ENCODE measurements at regions not wholly inside any gene's neighbourhood (a gene's known extent, or its start where the extent isn't known, plus 50 kb on each side); places are given as distances from the start of the nearest gene placed in this dataset.

DNA sequence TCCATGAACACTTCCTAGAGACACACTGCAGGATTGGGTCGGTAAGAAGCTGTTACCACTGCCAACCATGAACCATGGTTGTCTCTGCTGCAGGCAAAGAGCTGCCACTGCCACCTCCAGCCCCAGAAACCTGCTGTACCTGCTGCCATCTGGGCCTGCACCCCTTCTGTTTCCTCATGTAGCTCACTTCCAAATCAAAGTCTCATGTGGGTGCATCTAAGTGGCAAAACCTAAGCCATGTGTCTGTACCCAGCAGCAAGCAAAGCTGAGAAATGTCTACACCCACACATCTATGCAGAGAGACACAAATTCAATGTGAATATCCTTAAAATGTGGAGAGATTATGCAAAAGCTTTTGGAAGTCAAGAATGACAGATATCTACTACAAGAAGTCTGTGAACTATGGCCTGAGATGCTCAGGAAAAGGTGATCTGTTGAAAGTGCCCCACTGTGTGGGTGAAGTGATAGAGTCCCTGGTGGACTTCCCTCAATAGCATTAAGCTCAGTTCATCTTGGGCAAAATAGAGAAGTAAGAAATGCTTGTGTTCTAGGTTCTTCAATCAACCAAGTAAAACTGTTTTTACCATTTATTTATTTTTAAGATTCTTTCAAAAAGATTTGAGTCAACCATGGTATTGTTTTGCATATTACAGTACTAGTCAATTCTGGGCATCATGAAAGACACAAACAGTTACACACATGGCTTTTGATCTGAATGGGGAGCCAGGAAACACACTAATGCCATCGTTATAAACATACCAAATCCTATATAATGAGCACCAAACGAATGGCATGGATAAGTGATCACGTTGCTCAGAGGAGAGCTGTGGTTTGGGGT lies 64.4 kb downstream of the FOS start:
- peak overlapping the region in 1 of 7 donors; percentile 1 for H3K27ac Mint-ChIP-seq
- H3K27ac ChIP-seq (ENCODE audit: low read depth, low read length) = no peak overlapping the region

DNA sequence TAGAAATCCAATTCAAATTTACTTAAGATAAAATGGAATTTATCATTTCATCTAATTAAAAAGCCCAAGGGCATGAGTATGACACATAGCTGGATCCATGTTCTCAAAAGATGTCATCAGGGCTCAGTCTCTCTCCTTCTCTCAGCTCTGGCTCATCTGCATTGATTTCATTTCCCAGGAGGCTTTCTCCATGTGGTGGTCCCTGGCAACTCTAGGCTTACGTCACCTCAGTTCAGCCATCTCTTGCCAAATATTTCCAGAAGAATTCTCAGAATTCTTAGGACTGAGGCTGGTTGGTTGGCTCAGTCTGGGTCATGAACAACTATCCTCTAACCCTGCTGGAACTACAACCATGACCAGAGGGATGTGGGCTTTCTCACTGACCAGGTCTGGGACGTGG lies 65.3 kb downstream of the FOS start:
- intact Hi-C loops (cut with micrococcal nuclease) = no loop called here
- Mint-ChIP-seq H3K9me3 (peaks cover 0 to 7% (median 2%) of the 10 kb centered on the region in 8 donors), H3K4me1 (peaks cover 0 to 3% (median 0%) of the 10 kb centered on the region in 4 donors), H3K36me3 (no peaks in the 10 kb centered on the region), H3K27me3 (peaks cover 2 to 3% of the 10 kb centered on the region in 2 donors), H3K4me3 (no peak overlapping the region), H3K27ac (no peak overlapping the region)
- POLR2A ChIA-PET (ENCODE audit: partially characterized antibody) = interaction anchor here (1.9 kb wide), 1 partner anchor 9 kb away, joined by 5 read pairs; no protein-coding TSS in a partner anchor
- CTCF ChIA-PET (ENCODE audit: partially characterized antibody) = no interaction called here
- H3K4me1 ChIP-seq (ENCODE audit: insufficient read depth, low read length) = no peaks in the 10 kb centered on the region
- H3K4me3 ChIP-seq (ENCODE audit: low read length in 2 of 2) = no peak overlapping the region
- no peak overlapping the region for H3K27ac ChIP-seq (ENCODE audit: low read depth, low read length)
- no peaks in the 10 kb centered on the region for H3K27me3 ChIP-seq (ENCODE audit: insufficient read depth, low read length)
- H3K9me3 ChIP-seq (ENCODE audit: control insufficient read depth in 1 of 2, low read length in 2 of 2) = no peaks in the 10 kb centered on the region
- no peaks in the 10 kb centered on the region for H3K36me3 ChIP-seq (ENCODE audit: insufficient read depth, low read length)
- DNase-seq = no peak

More for the DNA sequence above, 64.4 kb downstream of the FOS start:
- H3K27me3 ChIP-seq (ENCODE audit: insufficient read depth, low read length) = no peaks in the 10 kb centered on the region
- no peaks in the 10 kb centered on the region for H3K9me3 ChIP-seq (ENCODE audit: control insufficient read depth in 1 of 2, low read length in 2 of 2)
- Mint-ChIP-seq H3K27me3 (peaks cover 2 to 3% of the 10 kb centered on the region in 2 donors), H3K36me3 (no peaks in the 10 kb centered on the region), H3K9me3 (peaks cover 0 to 7% (median 2%) of the 10 kb centered on the region in 8 donors), H3K4me1 (peaks cover 0 to 3% (median 0%) of the 10 kb centered on the region in 4 donors), H3K4me3 (no peak overlapping the region)
- CTCF ChIA-PET (ENCODE audit: partially characterized antibody) = interaction anchor here (1.1 to 1.2 kb wide), 2 partner anchors 35 to 39 kb away, joined by 3 read pairs; no protein-coding TSS in a partner anchor
- no peaks in the 10 kb centered on the region for H3K4me1 ChIP-seq (ENCODE audit: insufficient read depth, low read length)
- no peak overlapping the region for H3K4me3 ChIP-seq (ENCODE audit: low read length in 2 of 2)
- H3K36me3 ChIP-seq (ENCODE audit: insufficient read depth, low read length) = no peaks in the 10 kb centered on the region
- intact Hi-C loops (cut with micrococcal nuclease) = no loop called here
- DNase-seq = no peak
- POLR2A ChIA-PET (ENCODE audit: partially characterized antibody) = interaction anchor here (1.9 kb wide), 1 partner anchor 8 kb away, joined by 5 read pairs; no protein-coding TSS in a partner anchor

DNA sequence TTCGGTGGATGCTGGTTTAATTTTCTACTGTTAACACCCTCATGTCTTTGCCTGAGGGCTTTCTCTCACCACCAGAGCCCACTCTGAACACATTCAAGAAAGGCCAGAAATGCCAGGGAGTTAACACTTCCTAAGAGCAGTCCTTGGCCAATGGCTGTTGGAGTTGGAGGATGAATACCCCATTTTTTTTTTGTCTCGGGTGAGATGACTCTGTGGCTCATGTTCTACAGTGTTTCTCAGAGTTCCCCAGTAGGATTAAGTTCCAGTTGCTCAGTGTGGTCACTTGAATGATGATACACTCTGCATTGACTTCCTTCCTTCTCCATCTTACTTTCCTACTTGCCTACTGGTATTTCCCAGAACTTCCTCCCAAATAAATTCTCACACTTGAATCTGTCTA lies 65.8 kb downstream of the FOS start:
- POLR2A ChIA-PET (ENCODE audit: partially characterized antibody) = no interaction called here
- H3K36me3 ChIP-seq (ENCODE audit: insufficient read depth, low read length) = no peaks in the 10 kb centered on the region
- no peak overlapping the region for H3K4me3 Mint-ChIP-seq
- H3K4me3 ChIP-seq (ENCODE audit: low read length in 2 of 2) = no peak overlapping the region
- H3K36me3 Mint-ChIP-seq = no peaks in the 10 kb centered on the region
- peaks cover 0 to 3% (median 0%) of the 10 kb centered on the region in 4 donors for H3K4me1 Mint-ChIP-seq
- H3K9me3 Mint-ChIP-seq = peaks cover 0 to 7% (median 2%) of the 10 kb centered on the region in 8 donors
- no peaks in the 10 kb centered on the region for H3K4me1 ChIP-seq (ENCODE audit: insufficient read depth, low read length)
- H3K27me3 ChIP-seq (ENCODE audit: insufficient read depth, low read length) = no peaks in the 10 kb centered on the region
- no peak for DNase-seq
- no peaks in the 10 kb centered on the region for H3K9me3 ChIP-seq (ENCODE audit: control insufficient read depth in 1 of 2, low read length in 2 of 2)
- no peak overlapping the region for H3K27ac Mint-ChIP-seq
- peaks cover 2 to 3% of the 10 kb centered on the region in 2 donors for H3K27me3 Mint-ChIP-seq
- H3K27ac ChIP-seq (ENCODE audit: low read depth, low read length) = no peak overlapping the region
- intact Hi-C loops (cut with micrococcal nuclease) = no loop called here
- CTCF ChIA-PET (ENCODE audit: partially characterized antibody) = interaction anchor here (0.7 kb wide), 1 partner anchor 144 kb away, joined by 3 read pairs; no protein-coding TSS in a partner anchor

DNA sequence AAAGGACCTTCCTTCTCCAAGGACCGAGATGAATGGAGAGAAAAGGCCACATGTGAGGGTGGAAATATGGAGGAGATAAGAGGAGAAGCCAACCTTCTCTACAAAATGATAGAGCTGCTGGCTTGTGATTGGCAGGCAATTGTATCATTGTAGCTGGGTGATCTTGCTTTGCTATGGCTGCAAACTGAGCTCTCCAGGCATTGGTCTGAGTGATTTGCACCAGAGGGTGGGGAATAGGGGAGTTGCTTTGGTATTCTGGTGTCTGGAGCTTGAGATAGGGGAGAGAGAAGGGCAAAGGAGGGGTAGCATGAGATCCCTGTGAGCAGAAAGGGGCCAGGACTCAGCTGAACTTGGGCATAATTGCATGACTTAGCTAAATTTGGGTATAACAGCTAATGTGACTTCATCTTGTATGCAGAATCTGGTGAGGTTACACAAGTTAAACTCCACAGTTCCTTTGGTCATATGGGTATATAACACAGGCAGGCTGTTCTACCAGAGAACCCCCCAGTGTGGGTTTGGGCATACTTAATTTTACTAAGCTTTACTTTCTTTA lies 72.0 kb downstream of the FOS start:
- Histone ChIP-seq H3K27ac (ENCODE audit: low read depth, low read length) (no peak overlapping the region), H3K36me3 (ENCODE audit: insufficient read depth, low read length) (no peaks in the 10 kb centered on the region), H3K4me3 (ENCODE audit: low read length in 2 of 2) (no peak overlapping the region), H3K9me3 (ENCODE audit: control insufficient read depth in 1 of 2, low read length in 2 of 2) (no peaks in the 10 kb centered on the region), H3K27me3 (ENCODE audit: insufficient read depth, low read length) (no peaks in the 10 kb centered on the region), H3K4me1 (ENCODE audit: insufficient read depth, low read length) (no peaks in the 10 kb centered on the region)
- POLR2A ChIA-PET (ENCODE audit: partially characterized antibody) = interaction anchor here (1.2 kb wide), 1 partner anchor 165 kb away, joined by 4 read pairs; no protein-coding TSS in a partner anchor
- CTCF ChIA-PET (ENCODE audit: partially characterized antibody) = interaction anchor here (0.8 to 1.5 kb wide), 2 partner anchors 18 to 138 kb away, joined by 3 to 6 read pairs; no protein-coding TSS in a partner anchor
- Mint-ChIP-seq H3K27ac (no peak overlapping the region), H3K4me3 (no peak overlapping the region), H3K27me3 (peaks cover under 1 to 1% of the 10 kb centered on the region in 2 donors), H3K36me3 (no peaks in the 10 kb centered on the region), H3K9me3 (peaks cover 0 to 11% (median 1%) of the 10 kb centered on the region in 8 donors), H3K4me1 (no peaks in the 10 kb centered on the region)
- intact Hi-C loops (cut with micrococcal nuclease) = no loop called here
- DNase-seq = no peak

DNA sequence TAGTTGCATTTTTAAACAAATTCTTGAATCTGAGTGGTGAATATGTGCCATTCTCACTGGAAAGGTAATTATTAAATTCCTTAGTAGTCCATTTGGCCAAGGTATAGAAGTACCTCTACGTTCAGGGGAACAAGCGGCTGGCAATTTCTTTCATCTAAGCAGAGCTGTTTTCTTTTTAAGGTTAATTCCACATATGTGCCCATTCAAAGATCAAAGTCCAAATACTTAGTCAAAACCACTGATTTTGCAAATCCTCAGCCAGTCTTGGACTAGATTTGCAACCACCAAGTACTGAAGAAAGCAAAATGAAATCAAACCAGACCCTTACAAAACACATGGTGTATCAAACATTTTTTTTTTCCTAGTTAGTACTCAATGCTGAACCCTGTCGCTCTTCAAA lies 68.7 kb upstream of the JDP2 start:
- peaks cover 0 to 2% of the 10 kb centered on the region in 2 donors for H3K27me3 Mint-ChIP-seq
- H3K4me3 Mint-ChIP-seq = no peak overlapping the region
- no peak overlapping the region for H3K27ac Mint-ChIP-seq
- H3K27me3 ChIP-seq (ENCODE audit: insufficient read depth, low read length) = no peaks in the 10 kb centered on the region
- no peak overlapping the region for H3K27ac ChIP-seq (ENCODE audit: low read depth, low read length)
- H3K4me1 Mint-ChIP-seq = peaks cover 0 to 8% (median 5%) of the 10 kb centered on the region in 4 donors
- POLR2A ChIA-PET (ENCODE audit: partially characterized antibody) = no interaction called here
- H3K9me3 ChIP-seq (ENCODE audit: control insufficient read depth in 1 of 2, low read length in 2 of 2) = no peaks in the 10 kb centered on the region
- no peaks in the 10 kb centered on the region for H3K36me3 Mint-ChIP-seq
- H3K4me3 ChIP-seq (ENCODE audit: low read length in 2 of 2) = no peak overlapping the region
- intact Hi-C loops (cut with micrococcal nuclease) = no loop called here
- no peak for DNase-seq
- H3K9me3 Mint-ChIP-seq = no peaks in the 10 kb centered on the region
- no peaks in the 10 kb centered on the region for H3K36me3 ChIP-seq (ENCODE audit: insufficient read depth, low read length)
- no peaks in the 10 kb centered on the region for H3K4me1 ChIP-seq (ENCODE audit: insufficient read depth, low read length)
- CTCF ChIA-PET (ENCODE audit: partially characterized antibody) = interaction anchor here (1.2 kb wide), 1 partner anchor 202 kb away, joined by 3 read pairs; no protein-coding TSS in a partner anchor

- peak overlapping the region in 1 of 7 donors; percentile 74 for H3K27ac Mint-ChIP-seq
- ChIA-PET POLR2A (ENCODE audit: partially characterized antibody) (no interaction called here), CTCF (ENCODE audit: partially characterized antibody) (no interaction called here)
- peaks cover 0 to 2% of the 10 kb centered on the region in 2 donors for H3K27me3 Mint-ChIP-seq
- DNase-seq = no peak
- H3K36me3 ChIP-seq (ENCODE audit: insufficient read depth, low read length) = no peaks in the 10 kb centered on the region
- no peak overlapping the region for H3K27ac ChIP-seq (ENCODE audit: low read depth, low read length)
- H3K4me1 Mint-ChIP-seq = peaks cover 3 to 21% (median 10%) of the 10 kb centered on the region in 4 donors
- no peak overlapping the region for H3K4me3 ChIP-seq (ENCODE audit: low read length in 2 of 2)
- no peaks in the 10 kb centered on the region for H3K36me3 Mint-ChIP-seq
- no peak overlapping the region for H3K4me3 Mint-ChIP-seq
- no peaks in the 10 kb centered on the region for H3K4me1 ChIP-seq (ENCODE audit: insufficient read depth, low read length)
- no peaks in the 10 kb centered on the region for H3K9me3 ChIP-seq (ENCODE audit: control insufficient read depth in 1 of 2, low read length in 2 of 2)
- no peaks in the 10 kb centered on the region for H3K9me3 Mint-ChIP-seq
- no peaks in the 10 kb centered on the region for H3K27me3 ChIP-seq (ENCODE audit: insufficient read depth, low read length)
- intact Hi-C loops (cut with micrococcal nuclease) = no loop called here
Observed at GRCh38 chr14:75361041-75361440, 66.8 kb upstream of the JDP2 start.

- Mint-ChIP-seq H3K9me3 (no peaks in the 10 kb centered on the region), H3K36me3 (no peaks in the 10 kb centered on the region), H3K27ac (no peak overlapping the region), H3K4me3 (no peak overlapping the region), H3K27me3 (peaks cover 0 to 3% of the 10 kb centered on the region in 2 donors), H3K4me1 (peaks cover 3 to 21% (median 10%) of the 10 kb centered on the region in 4 donors)
- Histone ChIP-seq H3K27me3 (ENCODE audit: insufficient read depth, low read length) (no peaks in the 10 kb centered on the region), H3K4me1 (ENCODE audit: insufficient read depth, low read length) (no peaks in the 10 kb centered on the region), H3K27ac (ENCODE audit: low read depth, low read length) (no peak overlapping the region), H3K9me3 (ENCODE audit: control insufficient read depth in 1 of 2, low read length in 2 of 2) (no peaks in the 10 kb centered on the region), H3K36me3 (ENCODE audit: insufficient read depth, low read length) (no peaks in the 10 kb centered on the region), H3K4me3 (ENCODE audit: low read length in 2 of 2) (no peak overlapping the region)
- no peak for DNase-seq
- intact Hi-C loops (cut with micrococcal nuclease) = no loop called here
- ChIA-PET POLR2A (ENCODE audit: partially characterized antibody) (no interaction called here), CTCF (ENCODE audit: partially characterized antibody) (interaction anchor here (0.6 to 1.0 kb wide), 3 partner anchors 54 to 263 kb away, joined by 3 read pairs; no protein-coding TSS in a partner anchor)
Observed at GRCh38 chr14:75361751-75362433, 65.9 kb upstream of the JDP2 start.
